T-helper 9 cell (primary cell): ENCODE measurements at regions not wholly inside any gene's neighbourhood (a gene's known extent, or its start where the extent isn't known, plus 50 kb on each side); places are given as distances from the start of the nearest gene placed in this dataset.
"Not testable (repeated sequence)": the region's sequence is repeated elsewhere in the genome, so short reads cannot be mapped to it uniquely, and the experiment has no call there.

Source experiments
- DNase-seq: peaks from one replicate; pipeline ENCODE4 v3.0.0-alpha.2; 2020

- no peak for DNase-seq
These were observed 424.1 kb upstream of the DYNLRB2 start for GRCh38 chr16:80116711-80117110.

GRCh38 chr16:80114699-80115098, 426.1 kb upstream of the DYNLRB2 start:
- DNase-seq: no peak

GRCh38 chr16:80113873-80114574, 426.8 kb upstream of the DYNLRB2 start:
- DNase-seq: no peak

GRCh38 chr16:80109581-80109980, 431.2 kb upstream of the DYNLRB2 start:
- DNase-seq: no peak

- DNase-seq: no peak
These were observed 432.9 kb upstream of the DYNLRB2 start for GRCh38 chr16:80107900-80108299.

- DNase-seq: no peak
These were observed 435.0 kb upstream of the DYNLRB2 start for GRCh38 chr16:80105751-80106150.

GRCh38 chr16:80105160-80105559, 435.6 kb upstream of the DYNLRB2 start:
- DNase-seq: no peak

- DNase-seq: no peak
These were observed 436.4 kb upstream of the DYNLRB2 start for GRCh38 chr16:80104401-80104800.

- DNase-seq: no peak
These were observed 437.3 kb upstream of the DYNLRB2 start for GRCh38 chr16:80103463-80103862.

GRCh38 chr16:80100846-80101451, 439.8 kb upstream of the DYNLRB2 start:
- DNase-seq: no peak

GRCh38 chr16:80100186-80100585, 440.6 kb upstream of the DYNLRB2 start:
- no peak for DNase-seq

GRCh38 chr16:80097098-80097497, 443.7 kb upstream of the DYNLRB2 start:
- no peak for DNase-seq

- no peak for DNase-seq
These were observed 448.1 kb upstream of the DYNLRB2 start for GRCh38 chr16:80092681-80093080.

- DNase-seq: not testable (repeated sequence)
These were observed 449.3 kb upstream of the DYNLRB2 start for GRCh38 chr16:80091453-80091852.

GRCh38 chr16:80085606-80086005, 455.2 kb upstream of the DYNLRB2 start:
- DNase-seq: no peak

GRCh38 chr16:80084614-80085013, 456.2 kb upstream of the DYNLRB2 start:
- no peak for DNase-seq

GRCh38 chr16:80084163-80084562, 456.6 kb upstream of the DYNLRB2 start:
- DNase-seq: no peak

GRCh38 chr16:80082906-80083305, 457.9 kb upstream of the DYNLRB2 start:
- DNase-seq: no peak

GRCh38 chr16:80081846-80082245, 458.9 kb upstream of the DYNLRB2 start:
- no peak for DNase-seq

GRCh38 chr16:80080287-80080851, 460.4 kb upstream of the DYNLRB2 start:
- no peak for DNase-seq

- DNase-seq: no peak
These were observed 461.7 kb upstream of the DYNLRB2 start for GRCh38 chr16:80079072-80079471.

- DNase-seq: no peak
These were observed 463.1 kb upstream of the DYNLRB2 start for GRCh38 chr16:80077696-80078095.

- DNase-seq: no peak
These were observed 466.5 kb upstream of the DYNLRB2 start for GRCh38 chr16:80074329-80074728.

GRCh38 chr16:80071964-80072456, 468.8 kb upstream of the DYNLRB2 start:
- no peak for DNase-seq
